Astrocyte (in vitro differentiated cells and primary cell): ENCODE measurements at regions not wholly inside any gene's neighbourhood (a gene's known extent, or its start where the extent isn't known, plus 50 kb on each side); places are given as distances from the start of the nearest gene placed in this dataset.

Experiments
- EZH2 ChIP-seq: IDR thresholded peaks from 2 replicates; pipeline ENCODE4 v1.6.1; 2012; ENCODE audit warnings: mild to moderate bottlenecking, low read length, inconsistent platforms; ENCODE audit not compliant: insufficient read depth
- TF ChIP-seq, protein P1 (sequence below): IDR thresholded peaks from 2 replicates; pipeline ENCODE4 v1.5.1; 2011; ENCODE audit warnings: low read depth, mild to moderate bottlenecking, inconsistent platforms, low read length, moderate library complexity; ENCODE audit not compliant: insufficient read depth

DNA sequence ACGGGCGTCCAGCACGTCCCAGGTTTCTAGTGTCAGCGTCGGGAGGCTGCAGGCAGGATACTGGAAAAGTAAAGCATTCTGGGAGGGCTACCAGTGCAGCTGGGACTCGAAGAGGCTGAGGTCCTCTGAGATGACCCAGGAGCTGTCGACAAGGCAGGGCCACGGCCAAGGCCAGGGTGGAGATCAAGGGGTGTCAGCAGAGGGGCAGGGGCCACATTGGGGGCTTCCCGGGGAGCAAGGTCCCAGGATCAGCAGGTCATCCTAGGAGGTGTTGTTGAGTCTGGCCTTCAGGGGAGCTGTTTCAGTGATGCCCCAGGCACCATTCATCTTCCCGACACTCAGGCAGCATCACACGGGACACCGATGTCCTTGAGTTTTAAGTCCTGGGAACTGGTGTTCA lies 377.8 kb upstream of the SFSWAP start:
- TF ChIP-seq, protein P1, sequence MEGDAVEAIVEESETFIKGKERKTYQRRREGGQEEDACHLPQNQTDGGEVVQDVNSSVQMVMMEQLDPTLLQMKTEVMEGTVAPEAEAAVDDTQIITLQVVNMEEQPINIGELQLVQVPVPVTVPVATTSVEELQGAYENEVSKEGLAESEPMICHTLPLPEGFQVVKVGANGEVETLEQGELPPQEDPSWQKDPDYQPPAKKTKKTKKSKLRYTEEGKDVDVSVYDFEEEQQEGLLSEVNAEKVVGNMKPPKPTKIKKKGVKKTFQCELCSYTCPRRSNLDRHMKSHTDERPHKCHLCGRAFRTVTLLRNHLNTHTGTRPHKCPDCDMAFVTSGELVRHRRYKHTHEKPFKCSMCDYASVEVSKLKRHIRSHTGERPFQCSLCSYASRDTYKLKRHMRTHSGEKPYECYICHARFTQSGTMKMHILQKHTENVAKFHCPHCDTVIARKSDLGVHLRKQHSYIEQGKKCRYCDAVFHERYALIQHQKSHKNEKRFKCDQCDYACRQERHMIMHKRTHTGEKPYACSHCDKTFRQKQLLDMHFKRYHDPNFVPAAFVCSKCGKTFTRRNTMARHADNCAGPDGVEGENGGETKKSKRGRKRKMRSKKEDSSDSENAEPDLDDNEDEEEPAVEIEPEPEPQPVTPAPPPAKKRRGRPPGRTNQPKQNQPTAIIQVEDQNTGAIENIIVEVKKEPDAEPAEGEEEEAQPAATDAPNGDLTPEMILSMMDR, result no peak
- no peak for TF ChIP-seq EZH2
